Neuronal stem cell (in vitro differentiated cells): ENCODE measurements at regions not wholly inside any gene's neighbourhood (a gene's known extent, or its start where the extent isn't known, plus 50 kb on each side); places are given as distances from the start of the nearest gene placed in this dataset.

Experiments used
- DNase-seq: peaks from one replicate; pipeline ENCODE4 v3.0.0-alpha.2; 2013; ENCODE audit warnings: low spot score
- H2AFZ ChIP-seq: one replicate; pipeline ENCODE4 v1.6.1; 2013; ENCODE audit warnings: mild to moderate bottlenecking, low read length, inconsistent platforms
- H2AK5ac ChIP-seq: 2 replicates; pipeline ENCODE4 v1.6.1; 2013; ENCODE audit warnings: low read depth, mild to moderate bottlenecking, inconsistent platforms, low read length, moderate library complexity, mixed read lengths
- H2BK120ac ChIP-seq: 2 replicates; pipeline ENCODE4 v1.6.1; 2013; ENCODE audit warnings: low read depth, mild to moderate bottlenecking, inconsistent platforms, low read length, moderate library complexity, mixed read lengths
- H2BK12ac ChIP-seq: one replicate; pipeline ENCODE4 v1.6.1; 2013; ENCODE audit warnings: low read length, inconsistent platforms
- H2BK15ac ChIP-seq: 2 replicates; pipeline ENCODE4 v1.6.1; 2013; ENCODE audit warnings: mild to moderate bottlenecking, low read length, inconsistent platforms, mixed read lengths
- H2BK5ac ChIP-seq: one replicate; pipeline ENCODE4 v1.6.1; 2013; ENCODE audit warnings: inconsistent platforms, mild to moderate bottlenecking, low read length, moderate library complexity
- H3K14ac ChIP-seq: one replicate; pipeline ENCODE4 v1.6.1; 2013; ENCODE audit warnings: low read length, inconsistent platforms
- H3K18ac ChIP-seq: 2 replicates; pipeline ENCODE4 v1.6.1; 2013; ENCODE audit warnings: low read length, inconsistent platforms
- H3K23ac ChIP-seq: 2 replicates; pipeline ENCODE4 v1.6.1; 2013; ENCODE audit warnings: low read depth, mild to moderate bottlenecking, mixed read lengths, low read length, inconsistent platforms; ENCODE audit not compliant: poor library complexity
- H3K27ac ChIP-seq: replicated peaks from 3 replicates; pipeline ENCODE4 v1.5.1; 2013; ENCODE audit warnings: low read length, inconsistent platforms
- H3K27me3 ChIP-seq, 3 experiments: 2 replicates each; pipeline ENCODE4 v1.6.1; 2013; ENCODE audit warnings: low read length in 3 of 3, mild to moderate bottlenecking in 2 of 3, inconsistent platforms in 1 of 3, low read depth in 1 of 3, mixed read lengths in 1 of 3, moderate library complexity in 1 of 3; ENCODE audit not compliant: control insufficient read depth in 3 of 3, insufficient read depth in 3 of 3
- H3K36me3 ChIP-seq, 2 donors: replicated peaks in 1 of 2; 2 replicates each; pipeline ENCODE4 v1.6.1; 2013; ENCODE audit warnings: low read length in 2 of 2; ENCODE audit not compliant: control insufficient read depth in 2 of 2, insufficient read depth in 2 of 2
- H3K4ac ChIP-seq: 2 replicates; pipeline ENCODE4 v1.6.1; 2013; ENCODE audit warnings: inconsistent platforms, mild to moderate bottlenecking, low read length, moderate library complexity
- H3K4me1 ChIP-seq, 2 donors: 1 replicate in 1 of 2; 2 replicates in 1 of 2; pipeline ENCODE4 v1.6.1; 2013; ENCODE audit warnings: low read length in 2 of 2, low read depth in 1 of 2; ENCODE audit not compliant: control insufficient read depth in 2 of 2, insufficient read depth in 1 of 2
- H3K4me2 ChIP-seq: one replicate; pipeline ENCODE4 v1.6.1; 2013; ENCODE audit warnings: mild to moderate bottlenecking, low read length, inconsistent platforms; ENCODE audit not compliant: insufficient read depth, poor library complexity, severe bottlenecking
- H3K4me3 ChIP-seq, 2 donors: 2 replicates each; pipeline ENCODE4 v1.5.1; 2013; ENCODE audit warnings: low read length in 2 of 2, mild to moderate bottlenecking in 2 of 2, inconsistent platforms in 1 of 2, moderate library complexity in 1 of 2
- H3K79me1 ChIP-seq: one replicate; pipeline ENCODE4 v1.6.1; 2013; ENCODE audit warnings: low read depth, mild to moderate bottlenecking, inconsistent platforms, low read length, moderate library complexity
- H3K9ac ChIP-seq: one replicate; pipeline ENCODE4 v1.6.1; 2013; ENCODE audit warnings: mild to moderate bottlenecking, low read depth, low read length, inconsistent platforms; ENCODE audit not compliant: poor library complexity
- H3K9me3 ChIP-seq, 2 donors: replicated peaks in 1 of 2; 2 replicates each; pipeline versions ENCODE3 to v1.6.1; 2013; ENCODE audit warnings: low read length in 2 of 2, mild to moderate bottlenecking in 2 of 2, inconsistent platforms in 1 of 2, low read depth in 1 of 2, mixed read lengths in 1 of 2, moderate library complexity in 1 of 2; ENCODE audit not compliant: control insufficient read depth in 2 of 2, insufficient read depth in 1 of 2
- H4K8ac ChIP-seq: one replicate; pipeline ENCODE4 v1.6.1; 2013; ENCODE audit warnings: low read depth, mild to moderate bottlenecking, inconsistent platforms, low read length, moderate library complexity
- H4K91ac ChIP-seq: one replicate; pipeline ENCODE4 v1.6.1; 2013; ENCODE audit warnings: low read length, low read depth, mild to moderate bottlenecking, inconsistent platforms; ENCODE audit not compliant: poor library complexity
- WGBS, 2 donors: extraction: QIAGEN DNeasy Blood & Tissue Kit; methylation state at CpG; one replicate each; pipeline ENCODE4 v1.1.7; 2013; ENCODE audit warnings: missing lambda C conversion rate in 2 of 2, mixed read lengths in 1 of 2; ENCODE audit not compliant: insufficient read length in 2 of 2, insufficient replicate concordance in 1 of 2; ENCODE audit errors: extremely low coverage in 2 of 2; 5-methylcytosine and 5-hydroxymethylcytosine counted together

GRCh38 chr7:19369182-19369581, 224.0 kb upstream of the FERD3L start:
- Histone ChIP-seq H3K27ac (no peak overlapping the region), H4K91ac (no peak overlapping the region), H2BK12ac (no peak overlapping the region), H3K4me1 (peaks cover 0 to 3% of the 10 kb centered on the region in 2 donors), H2BK15ac (no peak overlapping the region), H3K18ac (no peak overlapping the region), H4K8ac (no peak overlapping the region), H3K4me2 (no peak overlapping the region), H3K23ac (no peak overlapping the region), H3K9me3 (no peaks in the 10 kb centered on the region), H3K27me3 (no peaks in the 10 kb centered on the region), H2BK5ac (no peak overlapping the region), H3K79me1 (no peaks in the 10 kb centered on the region), H2AFZ (no peak overlapping the region), H3K4me3 (no peak overlapping the region), H2AK5ac (no peak overlapping the region), H2BK120ac (no peak overlapping the region), H3K14ac (no peak overlapping the region), H3K9ac (no peak overlapping the region), H3K36me3 (no peaks in the 10 kb centered on the region), H3K4ac (no peak overlapping the region)
- WGBS, 2 donors, result no CpG with 5 or more reads among the region's 2 CpGs
- no peak for DNase-seq

GRCh38 chr7:19368491-19368925, 223.3 kb upstream of the FERD3L start:
- Histone ChIP-seq H3K79me1 (no peaks in the 10 kb centered on the region), H2AK5ac (no peak overlapping the region), H3K27ac (no peak overlapping the region), H3K27me3 (no peaks in the 10 kb centered on the region), H3K4me2 (no peak overlapping the region), H3K18ac (no peak overlapping the region), H2AFZ (no peak overlapping the region), H3K14ac (no peak overlapping the region), H3K23ac (no peak overlapping the region), H4K91ac (no peak overlapping the region), H2BK5ac (no peak overlapping the region), H2BK120ac (no peak overlapping the region), H3K36me3 (no peaks in the 10 kb centered on the region), H3K4ac (no peak overlapping the region), H3K4me3 (no peak overlapping the region), H3K4me1 (peaks cover 0 to 3% of the 10 kb centered on the region in 2 donors), H3K9me3 (no peaks in the 10 kb centered on the region), H4K8ac (no peak overlapping the region), H2BK15ac (no peak overlapping the region), H3K9ac (no peak overlapping the region), H2BK12ac (no peak overlapping the region)
- WGBS, 2 donors, result no CpG with 5 or more reads among the region's 7 CpGs
- no peak for DNase-seq

- Histone ChIP-seq H2BK12ac (no peak overlapping the region), H3K9me3 (no peaks in the 10 kb centered on the region), H4K91ac (no peak overlapping the region), H3K36me3 (no peaks in the 10 kb centered on the region), H3K4me3 (no peak overlapping the region), H3K79me1 (no peaks in the 10 kb centered on the region), H2AK5ac (no peak overlapping the region), H3K4ac (no peak overlapping the region), H4K8ac (no peak overlapping the region), H2BK5ac (no peak overlapping the region), H2BK15ac (no peak overlapping the region), H3K9ac (no peak overlapping the region), H2AFZ (no peak overlapping the region), H3K27me3 (no peaks in the 10 kb centered on the region), H3K23ac (no peak overlapping the region), H3K18ac (no peak overlapping the region), H3K14ac (no peak overlapping the region), H2BK120ac (no peak overlapping the region), H3K4me2 (no peak overlapping the region), H3K4me1 (peaks cover 0 to 3% of the 10 kb centered on the region in 2 donors), H3K27ac (no peak overlapping the region)
- DNase-seq, result no peak
- WGBS, 2 donors, result no CpG with 5 or more reads among the region's 4 CpGs
Measured at GRCh38 chr7:19364950-19365349, 219.7 kb upstream of the FERD3L start.

DNA sequence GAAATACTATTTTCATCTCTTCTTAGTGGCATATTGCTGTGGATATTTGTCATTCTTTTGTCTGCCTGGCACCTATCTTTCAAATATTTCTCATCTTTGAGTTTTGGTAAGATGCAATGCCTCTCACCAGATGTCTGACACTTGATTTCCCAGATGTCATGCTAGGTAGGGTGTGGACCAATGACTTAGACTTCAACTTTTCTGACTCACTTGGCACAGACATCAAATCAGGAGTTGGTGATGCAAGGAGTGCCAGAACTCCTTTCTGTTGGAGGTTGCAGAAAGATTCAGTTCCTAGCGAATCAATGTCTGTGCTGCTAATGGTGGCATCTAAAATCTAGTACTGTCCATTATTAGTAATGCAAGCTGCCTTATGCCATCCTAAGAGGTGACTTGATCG, 216.9 kb upstream of the FERD3L start:
- Histone ChIP-seq H2AK5ac (no peak overlapping the region), H3K36me3 (no peaks in the 10 kb centered on the region), H3K4me2 (no peak overlapping the region), H2AFZ (no peak overlapping the region), H3K4me3 (no peak overlapping the region), H3K79me1 (no peaks in the 10 kb centered on the region), H4K8ac (no peak overlapping the region), H3K14ac (no peak overlapping the region), H3K4ac (no peak overlapping the region), H2BK5ac (no peak overlapping the region), H3K27ac (no peak overlapping the region), H3K9me3 (no peaks in the 10 kb centered on the region), H3K18ac (no peak overlapping the region), H4K91ac (no peak overlapping the region), H3K9ac (no peak overlapping the region), H2BK12ac (no peak overlapping the region), H2BK15ac (no peak overlapping the region), H2BK120ac (no peak overlapping the region), H3K4me1 (no peaks in the 10 kb centered on the region), H3K27me3 (no peaks in the 10 kb centered on the region), H3K23ac (no peak overlapping the region)
- no CpG with 5 or more reads among the region's 2 CpGs for WGBS, 2 donors
- DNase-seq, result no peak
